ENCODE measurements at regions not wholly inside any gene's neighbourhood (a gene's known extent, or its start where the extent isn't known, plus 50 kb on each side); places are given as distances from the start of the nearest gene placed in this dataset.

GRCh38 chr4:3715855-3716630 is 50.1 kb upstream of the ADRA2C start:
- DNase-seq (ENCODE audit: low read depth): no peak

DNA sequence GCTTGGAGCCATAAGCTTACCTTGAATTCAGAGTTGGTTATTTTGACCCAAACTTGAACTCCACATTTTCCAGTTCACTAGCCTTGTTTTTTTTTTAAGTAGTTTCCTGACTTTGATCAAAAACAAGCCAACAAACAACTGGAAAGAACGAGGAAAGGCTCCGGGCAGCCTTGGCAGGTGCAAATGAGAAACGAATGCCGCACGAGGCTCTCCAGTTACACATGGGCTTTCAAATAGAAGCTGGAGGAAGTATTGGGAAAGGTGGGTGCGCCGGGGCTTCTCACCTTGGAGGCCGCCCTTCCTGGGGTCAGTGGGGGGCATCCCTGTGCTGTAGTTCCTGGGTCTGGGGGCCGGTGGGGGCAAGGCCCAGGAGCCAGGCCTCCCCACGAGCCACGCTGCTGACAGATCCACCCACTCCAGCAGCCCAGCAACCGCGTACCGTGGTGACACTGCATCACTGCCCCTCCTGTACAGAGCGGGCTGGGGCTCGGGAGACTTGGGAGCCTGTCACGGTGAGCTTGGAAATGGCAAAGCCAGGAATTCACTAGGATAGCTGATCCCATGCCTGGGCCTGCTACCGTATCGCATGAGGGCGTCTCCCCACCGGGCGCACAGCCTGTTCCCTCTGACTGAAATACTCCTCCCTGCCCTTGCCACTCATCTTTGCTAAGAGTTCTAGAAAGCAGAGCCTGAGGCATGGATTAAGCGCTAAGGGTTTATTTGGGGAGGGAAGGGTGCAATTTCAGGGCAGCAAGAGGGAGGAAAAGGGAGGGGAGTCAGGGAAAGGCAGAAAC is 50.9 kb upstream of the ADRA2C start:
- DNase-seq (ENCODE audit: low read depth): no peak

DNA sequence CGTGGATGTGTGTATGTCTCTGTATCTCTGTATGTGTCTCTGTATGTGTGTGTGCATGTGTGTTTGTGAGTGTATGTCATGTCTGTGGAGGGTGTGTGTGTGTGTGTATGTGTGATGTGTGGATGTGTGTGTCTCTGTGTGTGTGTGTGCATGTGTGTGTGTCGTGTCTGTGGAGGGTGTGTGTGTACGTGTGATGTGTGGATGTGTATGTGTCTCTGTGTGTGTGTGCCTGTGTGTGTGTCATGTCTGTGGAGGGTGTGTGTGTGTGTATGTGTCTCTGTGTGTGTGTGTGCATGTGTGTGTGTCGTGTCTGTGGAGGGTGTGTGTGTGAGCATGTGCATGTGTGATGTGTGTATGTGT is 51.6 kb upstream of the ADRA2C start:
- no peak for DNase-seq (ENCODE audit: low read depth)

DNA sequence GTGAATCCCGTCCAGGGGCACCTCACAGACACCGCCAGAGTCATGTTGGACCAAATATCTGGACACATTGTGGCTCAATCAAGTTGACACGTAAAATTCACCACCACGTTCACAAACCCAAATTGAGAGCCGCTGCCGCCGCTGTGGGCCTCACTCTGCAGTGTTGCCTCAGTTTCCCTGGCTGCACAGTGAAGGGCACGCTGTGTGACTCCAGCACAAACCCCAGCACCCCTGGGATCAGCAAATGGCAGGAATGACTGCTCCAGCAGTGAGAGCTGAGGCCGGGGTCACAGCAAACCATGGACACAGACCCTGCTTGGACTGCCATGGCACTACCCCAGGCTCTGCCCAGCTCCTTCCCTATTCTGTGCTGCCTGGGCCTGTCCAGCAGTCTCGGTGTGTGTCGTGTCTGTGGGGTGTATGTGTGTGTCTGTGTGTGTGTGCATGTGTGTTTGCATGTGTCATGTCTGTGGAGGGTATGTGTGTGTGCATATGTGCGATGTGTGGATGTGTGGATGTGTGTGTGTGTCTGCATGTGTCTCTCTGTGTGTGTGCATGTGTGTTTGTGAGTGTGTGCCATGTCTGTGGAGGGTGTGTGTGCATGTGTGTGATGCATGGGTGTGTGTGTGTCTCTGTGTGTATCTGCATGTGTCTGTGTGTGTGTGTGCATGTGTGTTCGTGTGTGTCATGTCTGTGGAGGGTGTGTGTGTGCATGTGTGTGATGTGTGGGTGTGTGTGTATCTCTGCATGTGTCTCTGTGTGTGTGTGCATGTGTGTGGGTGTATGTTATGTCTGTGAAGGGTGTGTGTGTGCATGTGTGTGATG is 52.2 kb upstream of the ADRA2C start:
- no peak for DNase-seq (ENCODE audit: low read depth)

DNA sequence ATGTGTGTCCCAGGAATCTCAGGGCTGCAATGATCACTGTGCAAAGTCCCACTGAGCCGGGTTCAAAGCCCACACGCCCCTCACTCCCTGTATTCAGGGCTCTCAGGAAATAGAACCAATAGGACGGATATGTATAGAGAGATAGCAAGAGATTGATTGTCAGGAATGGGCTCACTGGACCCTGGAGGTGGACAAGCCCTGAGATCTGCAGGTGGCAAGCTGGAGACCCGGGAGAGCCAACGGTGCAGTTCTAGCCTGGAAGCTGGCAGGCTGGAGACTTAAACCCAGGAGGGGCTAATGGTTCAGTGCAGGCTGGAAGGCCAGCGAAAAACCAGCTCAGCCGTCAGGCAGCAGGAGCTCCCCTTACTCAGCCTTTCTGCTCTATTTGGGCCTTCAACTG is 52.8 kb upstream of the ADRA2C start:
- no peak for DNase-seq (ENCODE audit: low read depth)

DNA sequence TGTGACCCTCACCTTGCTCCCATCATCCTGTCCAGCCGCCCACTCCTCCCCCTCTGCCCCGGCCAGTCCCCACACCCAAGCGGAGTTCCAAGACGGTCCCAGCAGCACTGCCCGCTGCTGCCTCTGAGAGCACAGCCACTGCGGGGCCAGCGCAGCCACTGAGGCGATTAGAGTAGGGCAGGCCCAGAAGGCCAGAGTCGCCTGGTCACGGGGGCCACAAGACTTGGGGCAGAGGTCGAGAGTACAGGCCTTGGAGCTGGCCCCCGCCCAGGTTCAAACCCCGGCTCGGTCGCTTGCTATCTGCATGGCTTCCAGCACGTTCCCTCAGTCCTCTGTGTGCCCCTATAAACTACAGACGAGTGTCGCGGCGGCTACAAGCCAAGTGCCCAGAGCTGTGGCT is 53.2 kb upstream of the ADRA2C start:
- DNase-seq (ENCODE audit: low read depth): no peak

DNA sequence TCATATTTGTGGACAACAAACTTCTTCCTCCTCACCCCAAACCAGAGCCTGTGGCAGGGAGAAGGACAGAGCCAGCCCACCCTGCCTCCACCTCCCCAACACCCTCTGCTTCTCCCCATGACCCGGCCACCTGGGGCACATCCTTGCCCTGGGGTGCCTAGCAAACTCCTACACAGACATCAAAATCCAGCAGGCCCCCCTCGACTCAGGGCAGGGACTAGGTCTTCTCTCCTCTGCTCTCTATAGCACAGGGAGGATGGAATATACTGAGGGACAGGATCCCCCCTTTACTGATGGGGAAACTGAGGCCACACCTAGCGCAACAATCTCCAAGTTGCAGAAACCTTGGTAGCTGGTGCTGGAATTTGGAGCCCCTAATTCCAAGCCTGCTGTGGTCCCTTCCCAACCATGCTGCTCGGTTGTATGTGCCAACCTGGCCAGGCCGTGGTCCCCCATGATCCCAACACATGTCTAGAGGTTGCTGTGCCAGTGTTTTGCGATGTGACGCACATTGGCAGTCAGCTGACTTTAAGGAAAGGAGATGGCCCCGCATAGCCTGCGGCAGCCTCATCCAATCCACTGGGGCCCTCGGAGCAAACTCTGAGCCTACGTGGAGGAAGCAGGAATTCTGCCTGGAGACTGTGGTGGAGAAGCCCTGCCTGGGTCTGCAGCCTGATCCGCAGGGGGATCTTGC is 53.9 kb upstream of the ADRA2C start:
- no peak for DNase-seq (ENCODE audit: low read depth)

DNA sequence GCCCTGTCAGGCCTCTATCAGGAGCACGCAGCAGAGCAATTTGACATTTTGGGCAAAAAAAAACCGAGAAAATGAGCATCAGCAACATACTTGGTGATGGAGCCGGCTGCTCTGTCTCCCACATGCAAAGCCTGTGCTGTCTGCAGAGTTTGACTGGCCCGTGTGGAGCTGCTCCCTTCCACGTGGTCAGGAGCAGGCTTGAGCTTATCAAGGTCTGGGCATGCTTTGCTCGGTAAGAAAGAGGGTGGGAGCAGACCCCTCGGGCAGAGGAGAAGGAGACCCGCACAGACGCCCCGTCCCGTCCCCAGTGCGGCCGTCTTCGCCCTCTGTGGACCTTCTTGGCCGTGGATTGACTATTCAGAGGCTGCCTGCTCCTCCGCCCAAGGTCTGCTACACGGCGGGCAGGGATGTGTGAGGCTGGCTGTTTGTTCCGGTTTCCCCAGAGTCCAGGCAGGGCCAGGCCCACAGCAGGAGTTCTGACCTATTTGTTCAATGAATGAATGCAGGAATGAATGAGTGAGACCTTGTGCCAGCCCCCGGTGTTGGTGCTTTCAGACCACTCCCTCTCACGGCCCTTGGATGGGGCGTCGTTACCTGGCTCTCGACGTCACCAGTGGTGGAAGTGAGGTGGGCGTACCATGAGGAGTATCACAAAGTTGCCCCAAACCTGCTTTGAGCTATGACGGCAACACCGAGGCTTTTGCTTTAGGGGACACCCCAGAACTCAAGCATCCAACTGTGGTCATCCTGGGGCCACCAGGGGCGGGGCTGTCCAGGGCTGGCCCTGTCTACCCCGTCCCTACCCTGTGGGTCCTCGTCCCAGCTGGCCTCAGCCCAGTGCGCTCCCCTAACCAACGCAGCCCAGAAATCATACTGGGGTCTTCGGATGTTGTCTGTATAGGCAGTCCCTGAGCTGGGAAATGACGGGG is 54.7 kb upstream of the ADRA2C start:
- no peak for DNase-seq (ENCODE audit: low read depth)

DNA sequence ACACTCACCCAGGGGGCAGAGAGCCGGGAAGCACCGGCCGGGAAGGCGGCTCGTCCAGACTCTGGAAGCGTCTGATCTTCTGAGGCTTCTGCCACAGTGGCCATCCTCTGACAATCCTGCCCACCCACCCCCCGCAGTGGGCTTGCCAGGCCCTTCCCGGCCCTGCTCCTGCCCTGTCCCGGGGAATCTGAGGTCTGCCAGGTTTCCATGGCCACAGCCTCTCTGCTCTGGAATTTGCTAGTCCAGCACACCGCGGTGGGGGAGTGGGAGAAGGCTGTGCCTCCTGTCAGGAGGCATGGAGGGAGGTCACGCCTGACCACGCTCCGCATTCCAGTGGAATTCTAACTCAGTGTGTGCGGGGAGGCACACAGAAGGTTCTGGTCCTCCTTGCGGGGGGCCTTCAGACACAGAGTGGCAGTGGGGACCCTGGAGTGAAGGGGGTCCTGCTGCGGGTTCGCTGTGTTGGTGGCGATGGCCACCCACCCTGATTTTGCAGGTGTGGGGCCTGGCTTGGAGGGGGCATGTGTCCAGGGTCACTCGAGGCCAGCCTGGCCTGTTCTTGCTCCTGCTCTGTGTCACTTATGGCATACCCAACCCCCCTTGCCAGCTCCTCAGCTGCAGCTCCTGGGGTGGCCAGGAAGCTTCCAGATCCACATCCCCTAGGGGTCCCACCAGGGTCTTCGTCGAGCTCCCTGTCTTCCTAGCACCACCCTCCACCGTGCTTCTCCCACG is 55.6 kb upstream of the ADRA2C start:
- DNase-seq (ENCODE audit: low read depth): no peak

DNA sequence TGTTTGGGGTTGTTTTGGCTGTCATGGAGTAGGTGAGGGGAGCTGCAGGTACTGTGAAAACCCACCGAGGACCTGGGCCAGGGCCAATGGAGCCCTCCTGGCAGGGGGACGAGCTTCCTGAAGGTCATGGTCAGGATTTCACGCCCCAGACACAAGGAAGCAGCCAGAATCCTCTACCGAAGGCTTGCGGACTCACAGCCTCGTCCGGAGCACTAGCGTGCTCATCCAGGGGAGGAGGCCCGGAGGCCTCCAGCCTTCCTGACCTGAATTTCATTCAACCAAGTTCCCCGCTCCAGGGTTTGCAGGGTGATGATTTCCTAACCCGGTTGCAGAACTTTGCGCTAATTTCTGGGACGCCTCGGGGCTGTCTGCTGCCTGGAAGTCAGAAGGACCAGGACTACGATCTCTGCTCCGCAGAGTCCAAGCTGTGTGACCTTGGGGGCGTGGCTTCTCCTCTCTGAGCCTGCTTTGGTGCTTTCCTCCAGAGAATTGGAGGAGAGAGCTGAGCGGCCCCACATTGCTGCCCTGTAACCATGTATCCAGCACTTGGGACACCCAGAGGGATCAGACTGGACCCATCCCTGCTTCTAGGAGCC is 56.2 kb upstream of the ADRA2C start:
- DNase-seq (ENCODE audit: low read depth): no peak

DNA sequence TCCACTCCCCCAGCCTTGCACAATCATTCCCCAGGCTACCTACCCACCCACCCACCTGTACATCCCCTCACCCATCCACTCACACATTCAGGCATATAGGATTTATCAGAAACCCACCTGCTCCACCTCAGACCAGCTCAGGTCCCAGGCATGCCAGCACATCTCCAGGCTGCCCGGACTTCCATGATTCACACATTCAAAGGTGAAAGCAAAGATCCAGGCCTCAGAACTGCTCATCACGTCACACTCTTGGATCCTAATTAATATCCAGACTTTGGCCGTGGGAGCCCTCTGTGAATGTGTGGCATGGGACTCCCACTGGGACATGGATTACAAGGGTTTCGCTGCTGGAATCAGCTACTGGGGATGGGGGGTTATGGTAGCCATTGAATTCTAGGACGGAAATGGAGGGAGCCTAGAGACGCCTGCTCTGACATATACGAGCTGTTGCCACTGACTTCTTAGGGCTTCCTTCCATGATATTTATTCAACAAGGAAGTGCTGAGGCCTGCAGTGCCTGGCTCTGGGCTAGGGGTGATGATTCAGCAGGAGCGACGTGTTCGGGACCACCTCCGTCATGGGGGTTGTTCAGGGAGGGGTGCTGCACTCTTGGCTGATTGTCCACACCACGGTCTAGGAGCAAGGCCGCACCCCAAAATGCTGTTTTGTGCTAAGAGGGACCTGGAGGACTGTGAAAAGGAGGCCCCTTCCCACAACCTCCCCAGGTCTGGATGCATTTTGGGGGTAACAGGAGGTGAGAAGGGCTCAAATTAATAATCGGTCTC is 56.9 kb upstream of the ADRA2C start:
- no peak for DNase-seq (ENCODE audit: low read depth)

DNA sequence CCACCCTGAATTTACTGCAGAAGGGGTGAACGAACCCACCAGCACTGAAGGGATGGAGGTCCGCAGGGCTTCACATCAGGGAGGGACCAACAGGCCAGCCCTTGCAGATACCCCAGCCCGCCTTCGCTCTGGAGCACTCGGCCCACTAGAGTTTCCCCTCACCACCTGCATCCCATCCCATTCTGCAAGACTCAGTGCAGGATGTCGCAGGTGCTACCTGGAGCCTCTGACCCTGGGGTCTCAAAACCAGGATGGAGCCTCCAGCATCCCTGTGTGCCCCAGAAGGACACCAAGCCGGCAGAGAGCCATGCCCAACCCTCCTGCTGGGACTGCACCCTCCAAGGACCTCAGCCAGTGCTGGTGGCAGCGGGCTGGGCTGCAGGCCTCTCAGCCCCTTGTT is 57.6 kb upstream of the ADRA2C start:
- DNase-seq (ENCODE audit: low read depth): no peak

DNA sequence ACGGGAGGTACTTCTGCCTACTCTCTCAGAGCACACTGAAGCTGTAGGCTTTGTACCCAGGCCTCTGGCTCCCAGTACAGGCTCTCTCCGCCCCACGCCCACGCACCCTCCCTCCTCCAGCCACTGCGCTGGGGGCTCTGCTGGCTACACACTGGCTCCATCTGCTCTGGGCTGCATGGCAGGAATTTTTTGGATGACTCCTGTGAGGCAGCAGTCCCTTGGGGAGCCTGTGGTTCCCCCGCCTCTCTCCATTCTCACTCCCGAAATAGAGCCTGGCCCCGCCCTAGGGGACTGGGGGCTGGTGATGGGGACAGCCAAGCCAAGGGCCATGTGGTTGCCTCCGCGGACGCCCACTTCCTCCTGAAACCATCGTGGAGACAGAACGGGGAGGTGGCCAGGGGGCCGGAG is 58.1 kb upstream of the ADRA2C start:
- no peak for DNase-seq (ENCODE audit: low read depth)

DNA sequence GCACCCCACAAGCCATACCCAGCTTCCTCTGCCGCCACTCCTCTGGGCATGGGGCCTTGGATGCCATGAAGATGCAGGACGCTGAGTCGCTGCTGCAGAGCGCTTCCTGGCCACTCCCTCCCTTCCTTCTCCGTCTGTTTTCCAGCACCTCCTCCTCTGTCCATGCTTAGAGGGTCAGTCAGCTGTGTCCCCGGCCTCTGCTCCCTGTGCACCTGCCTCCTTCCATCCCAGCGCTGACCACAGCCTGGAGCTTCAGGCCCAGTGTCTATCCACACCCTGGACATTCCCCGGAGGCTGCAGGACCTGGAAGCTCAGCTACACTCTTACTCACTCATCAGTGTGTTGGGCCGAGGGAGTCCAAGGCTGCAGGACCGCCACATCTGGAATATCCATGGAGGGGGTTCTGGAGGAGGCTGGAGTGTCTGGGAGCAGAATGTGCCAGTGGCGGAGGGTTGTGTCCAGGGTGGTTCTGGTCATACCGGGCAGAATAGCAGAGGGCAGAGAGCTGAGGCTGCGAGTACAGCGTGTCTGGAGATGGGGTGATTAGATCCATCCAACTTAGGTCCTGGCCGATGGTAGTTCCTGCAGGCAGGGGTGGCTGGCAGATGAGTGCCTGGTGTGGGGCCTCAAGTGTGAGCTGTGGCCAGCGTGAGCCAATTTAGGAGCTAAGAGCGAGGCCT is 58.6 kb upstream of the ADRA2C start:
- DNase-seq (ENCODE audit: low read depth): no peak

GRCh38 chr4:3706565-3707422 is 59.4 kb upstream of the ADRA2C start:
- no peak for DNase-seq (ENCODE audit: low read depth)

DNA sequence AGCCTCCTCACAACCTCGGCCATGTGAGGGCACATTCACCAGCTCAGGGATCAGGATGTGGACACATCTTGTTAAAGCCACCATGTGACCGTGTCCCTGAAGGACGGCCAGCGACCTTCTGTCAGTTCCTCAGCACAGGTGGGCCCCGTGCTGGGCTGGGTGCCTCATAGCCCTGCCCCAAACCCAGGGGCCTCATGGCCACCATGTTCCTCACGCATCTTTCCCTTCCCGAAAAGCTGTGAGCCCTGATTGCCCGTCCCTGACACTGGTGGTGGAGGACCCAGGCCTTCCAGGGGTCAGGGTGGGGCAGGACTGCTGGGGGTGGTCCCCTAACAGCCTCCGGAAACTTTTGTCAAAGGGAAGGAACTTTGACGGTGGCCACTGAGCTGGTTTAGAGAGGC is 60.1 kb upstream of the ADRA2C start:
- no peak for DNase-seq (ENCODE audit: low read depth)

GRCh38 chr4:3705236-3705987 is 60.8 kb upstream of the ADRA2C start:
- no peak for DNase-seq (ENCODE audit: low read depth)
